ENCODE measurements at regions not wholly inside any gene's neighbourhood (a gene's known extent, or its start where the extent isn't known, plus 50 kb on each side); places are given as distances from the start of the nearest gene placed in this dataset.

- Histone ChIP-seq H3K27me3 (no peaks in the 10 kb centered on the region), H3K27ac (no peak overlapping the region), H3K4me1 (no peaks in the 10 kb centered on the region), H3K4me3 (no peak overlapping the region), H3K36me3 (no peaks in the 10 kb centered on the region), H3K9me3 (no peaks in the 10 kb centered on the region)
- DNase-seq = no peak
- intact Hi-C loops (cut with DNase I) = no loop called here
- 59 to 65% methylated on average over 7 of the region's 7 CpGs for WGBS, 2 donors
- TF ChIP-seq CTCF (IDR thresholded peaks at IDR 0.05) = no peak
- ATAC-seq = no peak
These were observed 223.3 kb upstream of the FERD3L start for GRCh38 chr7:19368491-19368925.

GRCh38 chr7:19364950-19365349 lies 219.7 kb upstream of the FERD3L start:
- WGBS, 2 donors = 70 to 74% methylated on average over 4 of the region's 4 CpGs
- no peak overlapping the region for H3K4me3 ChIP-seq
- H3K4me1 ChIP-seq = no peaks in the 10 kb centered on the region
- no peaks in the 10 kb centered on the region for H3K27me3 ChIP-seq
- H3K27ac ChIP-seq = no peak overlapping the region
- no peak for TF ChIP-seq CTCF (IDR thresholded peaks at IDR 0.05)
- H3K36me3 ChIP-seq = no peaks in the 10 kb centered on the region
- ATAC-seq (no peak), DNase-seq (no peak)
- intact Hi-C loops (cut with DNase I) = no loop called here
- no peaks in the 10 kb centered on the region for H3K9me3 ChIP-seq

GRCh38 chr7:19362099-19362498 lies 216.9 kb upstream of the FERD3L start:
- Histone ChIP-seq H3K27me3 (no peaks in the 10 kb centered on the region), H3K27ac (no peak overlapping the region), H3K4me1 (no peaks in the 10 kb centered on the region), H3K36me3 (no peaks in the 10 kb centered on the region), H3K4me3 (no peak overlapping the region), H3K9me3 (no peaks in the 10 kb centered on the region)
- no peak for TF ChIP-seq CTCF (IDR thresholded peaks at IDR 0.05)
- ATAC-seq (no peak), DNase-seq (no peak)
- intact Hi-C loops (cut with DNase I) = no loop called here
- 92 to 96% methylated on average over 2 of the region's 2 CpGs for WGBS, 2 donors

GRCh38 chr7:19353180-19353579 lies 208.0 kb upstream of the FERD3L start:
- Histone ChIP-seq H3K4me1 (no peaks in the 10 kb centered on the region), H3K27ac (no peak overlapping the region), H3K4me3 (no peak overlapping the region), H3K36me3 (no peaks in the 10 kb centered on the region), H3K27me3 (no peaks in the 10 kb centered on the region), H3K9me3 (no peaks in the 10 kb centered on the region)
- intact Hi-C loops (cut with DNase I) = no loop called here
- no peak for TF ChIP-seq CTCF (IDR thresholded peaks at IDR 0.05)
- no peak for DNase-seq
- WGBS, 2 donors = 93 to 99% methylated on average over 2 of the region's 2 CpGs
- ATAC-seq = no peak

GRCh38 chr7:19352305-19352695 lies 207.1 kb upstream of the FERD3L start:
- H3K9me3 ChIP-seq = no peaks in the 10 kb centered on the region
- DNase-seq (no peak), ATAC-seq (no peak)
- no peak overlapping the region for H3K4me3 ChIP-seq
- no peak for TF ChIP-seq CTCF (IDR thresholded peaks at IDR 0.05)
- H3K27ac ChIP-seq = no peak overlapping the region
- H3K36me3 ChIP-seq = no peaks in the 10 kb centered on the region
- WGBS, 2 donors = 45 to 57% methylated on average over 1 of the region's 1 CpG
- no peaks in the 10 kb centered on the region for H3K27me3 ChIP-seq
- intact Hi-C loops (cut with DNase I) = no loop called here
- H3K4me1 ChIP-seq = no peaks in the 10 kb centered on the region
